Body of pancreas (tissue), 4 donors: ENCODE measurements at regions not wholly inside any gene's neighbourhood (a gene's known extent, or its start where the extent isn't known, plus 50 kb on each side); places are given as distances from the start of the nearest gene placed in this dataset.

ENCODE experiments used
- CTCF ChIP-seq, 7 experiments: fragments of 450-650 bp in 4 of 7; fragments of 200-600 bp in 3 of 7; sonication (generic) in 3 of 7; IDR thresholded peaks; one replicate each; pipeline ENCODE4 v1.5.1; 2016 to 2019; ENCODE audit warnings: antibody characterized with exemption in 7 of 7
- POLR2A ChIP-seq, 3 donors: fragments of 450-650 bp; IDR thresholded peaks; one replicate each; pipeline ENCODE4 v1.6.1; 2016; ENCODE audit warnings: antibody characterized with exemption in 3 of 3, mild to moderate bottlenecking in 2 of 3

- TF ChIP-seq CTCF (IDR thresholded peaks at IDR 0.05) (no peak), POLR2A (IDR thresholded peaks at IDR 0.05) (no peak)
These were observed 539.7 kb downstream of the ACTL7B start for GRCh38 chr9:108316066-108316465.
